ENCODE measurements at regions not wholly inside any gene's neighbourhood (a gene's known extent, or its start where the extent isn't known, plus 50 kb on each side); places are given as distances from the start of the nearest gene placed in this dataset.

GRCh38 chr2:129252781-129253460, 726.5 kb upstream of the RAB6C start:
- DNase-seq, result no peak
- WGBS, 3 donors, result 51 to 63% (median 56%) methylated on average over 7 of the region's 7 CpGs
- no peaks in the 10 kb centered on the region for H3K9me3 ChIP-seq
- H3K27ac ChIP-seq, result no peak overlapping the region
- intact Hi-C loops (cut with DNase I), result no loop called here
- no peak for TF ChIP-seq CTCF (IDR thresholded peaks at IDR 0.05)
- TF ChIP-seq EP300 (IDR thresholded peaks at IDR 0.05), result no peak
- no peak for TF ChIP-seq POLR2A (IDR thresholded peaks at IDR 0.05)
- H3K27me3 ChIP-seq, result no peaks in the 10 kb centered on the region
- no peaks in the 10 kb centered on the region for H3K4me1 ChIP-seq (ENCODE audit: insufficient read depth)
- H3K36me3 ChIP-seq, result no peaks in the 10 kb centered on the region
- H3K4me3 ChIP-seq, result no peak overlapping the region

GRCh38 chr2:129253461-129253812, 726.0 kb upstream of the RAB6C start:
- Histone ChIP-seq H3K27me3 (no peaks in the 10 kb centered on the region), H3K4me1 (ENCODE audit: insufficient read depth) (no peaks in the 10 kb centered on the region), H3K9me3 (no peaks in the 10 kb centered on the region), H3K36me3 (no peaks in the 10 kb centered on the region), H3K4me3 (no peak overlapping the region), H3K27ac (no peak overlapping the region)
- WGBS, 3 donors, result 30 to 53% (median 44%) methylated on average over 5 of the region's 5 CpGs
- DNase-seq, result no peak
- TF ChIP-seq POLR2A (IDR thresholded peaks at IDR 0.05) (no peak), CTCF (IDR thresholded peaks at IDR 0.05) (no peak), EP300 (IDR thresholded peaks at IDR 0.05) (no peak)
- intact Hi-C loops (cut with DNase I), result no loop called here

- no peaks in the 10 kb centered on the region for H3K27me3 ChIP-seq
- no peak for TF ChIP-seq CTCF (IDR thresholded peaks at IDR 0.05)
- TF ChIP-seq EP300 (IDR thresholded peaks at IDR 0.05), result no peak
- no peak for TF ChIP-seq POLR2A (IDR thresholded peaks at IDR 0.05)
- H3K36me3 ChIP-seq, result no peaks in the 10 kb centered on the region
- no peaks in the 10 kb centered on the region for H3K4me1 ChIP-seq (ENCODE audit: insufficient read depth)
- H3K27ac ChIP-seq, result no peak overlapping the region
- intact Hi-C loops (cut with DNase I), result no loop called here
- no peak overlapping the region for H3K4me3 ChIP-seq
- WGBS, 3 donors, result 82 to 91% (median 88%) methylated on average over 5 of the region's 5 CpGs
- no peak for DNase-seq
- no peaks in the 10 kb centered on the region for H3K9me3 ChIP-seq
These were observed 724.7 kb upstream of the RAB6C start for GRCh38 chr2:129254718-129255117.

- 82 to 88% (median 83%) methylated on average over 4 of the region's 4 CpGs for WGBS, 3 donors
- DNase-seq, result no peak
- TF ChIP-seq POLR2A (IDR thresholded peaks at IDR 0.05) (no peak), EP300 (IDR thresholded peaks at IDR 0.05) (no peak), CTCF (IDR thresholded peaks at IDR 0.05) (no peak)
- no peaks in the 10 kb centered on the region for H3K9me3 ChIP-seq
- H3K4me1 ChIP-seq (ENCODE audit: insufficient read depth), result no peaks in the 10 kb centered on the region
- intact Hi-C loops (cut with DNase I), result no loop called here
- H3K36me3 ChIP-seq, result no peaks in the 10 kb centered on the region
- no peaks in the 10 kb centered on the region for H3K27me3 ChIP-seq
- no peak overlapping the region for H3K27ac ChIP-seq
- no peak overlapping the region for H3K4me3 ChIP-seq
These were observed 723.7 kb upstream of the RAB6C start for GRCh38 chr2:129255610-129256313.

Measured in ovary (tissue), 7 donors.